Left lung (tissue), 4 donors: ENCODE measurements at regions not wholly inside any gene's neighbourhood (a gene's known extent, or its start where the extent isn't known, plus 50 kb on each side); places are given as distances from the start of the nearest gene placed in this dataset.

ENCODE experiments used
- ATAC-seq: fragments of 200-7000 bp; cut with Tn5 transposase; one replicate; pipeline ENCODE4 v1.9.1; 2020; ENCODE audit warnings: moderate library complexity
- DNase-seq, 4 donors: peaks; one replicate each; pipeline ENCODE4 v3.0.0-alpha.2; 2013 to 2020
- H3K27ac ChIP-seq, 2 donors: fragments of 200-600 bp; sonication (generic) in 1 of 2; one replicate each; pipeline versions ENCODE4 v1.5.0 to v1.8.0; 2020 to 2021
- H3K27me3 ChIP-seq, 2 donors: fragments of 200-600 bp; sonication (generic) in 1 of 2; one replicate each; pipeline versions ENCODE4 v1.5.0 to v1.8.0; 2020 to 2021
- H3K36me3 ChIP-seq, 2 donors: fragments of 200-600 bp; sonication (generic) in 1 of 2; one replicate each; pipeline versions ENCODE4 v1.5.0 to v1.8.0; 2020 to 2021
- H3K4me1 ChIP-seq, 2 donors: fragments of 200-600 bp; one replicate each; pipeline ENCODE4 v1.8.0; 2021
- H3K4me3 ChIP-seq, 2 donors: fragments of 200-600 bp; sonication (generic) in 1 of 2; one replicate each; pipeline versions ENCODE4 v1.5.0 to v1.8.0; 2020 to 2021; ENCODE audit warnings: mild to moderate bottlenecking in 1 of 2
- H3K9me3 ChIP-seq, 2 donors: fragments of 200-600 bp; sonication (generic) in 1 of 2; one replicate each; pipeline versions ENCODE4 v1.5.0 to v1.8.0; 2020 to 2021
- CTCF ChIP-seq, 2 donors: fragments of 200-600 bp; sonication (generic) in 1 of 2; IDR thresholded peaks; one replicate each; pipeline versions ENCODE4 v1.5.0 to v1.8.0; 2021; ENCODE audit warnings: antibody characterized with exemption in 2 of 2
- intact Hi-C, 2 donors: fragments of 100-400 bp; cut with DNase I; formaldehyde crosslinking; loops; one replicate each; pipeline versions ENCODE4 v1.11.2 to v1.14.2; 2022
- donor health status: DM: no; HTN: yes; CAD: no.
- donor health status: DM: no; HTN: no; CAD: no.

GRCh38 chr9:82129708-82130107, 141.1 kb downstream of the SPATA31D1 start:
- H3K4me3 ChIP-seq = no peak overlapping the region
- H3K36me3 ChIP-seq = no peaks in the 10 kb centered on the region
- DNase-seq (no peak), ATAC-seq (no peak)
- no peak overlapping the region for H3K27ac ChIP-seq
- H3K27me3 ChIP-seq = no peaks in the 10 kb centered on the region
- no peaks in the 10 kb centered on the region for H3K9me3 ChIP-seq
- TF ChIP-seq CTCF (IDR thresholded peaks at IDR 0.05) = no peak
- H3K4me1 ChIP-seq = no peaks in the 10 kb centered on the region
- intact Hi-C loops = no loop called here

DNA sequence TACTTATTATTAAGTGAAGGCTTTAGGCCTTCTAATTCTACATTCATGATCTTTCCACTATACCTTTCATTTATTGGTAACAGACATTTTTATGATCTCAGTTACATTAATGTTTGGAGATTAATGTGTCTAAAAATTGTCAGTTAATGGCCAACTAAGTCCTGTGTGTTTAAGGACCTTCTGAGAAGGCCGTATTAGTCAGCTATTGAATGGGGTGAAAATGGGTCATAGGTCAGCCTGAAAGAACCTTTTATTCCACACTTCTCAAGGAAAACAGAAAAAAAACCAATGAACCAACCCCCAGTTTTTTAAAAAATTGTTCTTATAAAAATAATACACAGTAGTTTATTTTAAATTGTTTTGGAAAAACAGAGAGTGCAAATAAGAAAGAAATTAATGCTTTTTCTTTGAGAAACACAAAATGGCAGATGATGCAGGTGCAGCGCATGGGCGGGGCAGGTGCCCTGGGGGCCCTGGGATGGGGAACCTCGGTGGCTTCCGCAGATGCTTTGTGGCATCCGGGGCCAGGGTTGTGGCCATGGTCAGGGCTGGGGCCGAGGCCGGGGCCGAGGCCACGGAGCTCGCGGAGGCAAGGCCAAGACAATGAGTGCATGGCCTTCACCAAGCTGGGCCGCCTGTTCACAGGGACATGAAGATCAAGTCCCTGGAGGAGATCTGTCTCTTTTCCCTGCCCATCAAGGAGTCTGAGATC, 141.9 kb downstream of the SPATA31D1 start:
- H3K36me3 ChIP-seq = no peaks in the 10 kb centered on the region
- H3K27ac ChIP-seq = no peak overlapping the region
- DNase-seq (no peak), ATAC-seq (no peak)
- no peaks in the 10 kb centered on the region for H3K4me1 ChIP-seq
- intact Hi-C loops = no loop called here
- H3K9me3 ChIP-seq = no peaks in the 10 kb centered on the region
- H3K27me3 ChIP-seq = no peaks in the 10 kb centered on the region
- no peak overlapping the region for H3K4me3 ChIP-seq
- no peak for TF ChIP-seq CTCF (IDR thresholded peaks at IDR 0.05)

DNA sequence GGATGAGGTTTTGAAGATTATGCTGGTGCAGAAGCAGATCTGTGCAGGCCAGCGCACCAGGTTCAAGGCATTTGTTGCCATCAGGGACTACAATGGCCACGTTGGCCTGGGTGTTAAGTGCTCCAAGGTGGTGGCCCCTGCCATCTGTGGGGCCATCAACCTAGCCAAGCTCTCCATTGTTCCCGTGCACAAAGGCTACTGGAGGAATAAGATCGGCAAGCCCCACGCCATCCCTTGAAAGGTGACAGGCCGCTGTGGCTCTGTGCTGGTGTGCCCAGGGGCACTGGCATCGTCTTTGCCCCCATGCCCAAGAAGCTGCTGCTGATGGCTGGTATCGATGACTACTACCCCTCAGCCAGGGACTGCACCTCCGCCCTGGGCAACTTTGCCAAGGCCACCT, 142.5 kb downstream of the SPATA31D1 start:
- Histone ChIP-seq H3K27ac (no peak overlapping the region), H3K36me3 (no peaks in the 10 kb centered on the region), H3K4me1 (no peaks in the 10 kb centered on the region), H3K4me3 (no peak overlapping the region), H3K9me3 (no peaks in the 10 kb centered on the region), H3K27me3 (no peaks in the 10 kb centered on the region)
- ATAC-seq (no peak), DNase-seq (no peak)
- no peak for TF ChIP-seq CTCF (IDR thresholded peaks at IDR 0.05)
- intact Hi-C loops = no loop called here

DNA sequence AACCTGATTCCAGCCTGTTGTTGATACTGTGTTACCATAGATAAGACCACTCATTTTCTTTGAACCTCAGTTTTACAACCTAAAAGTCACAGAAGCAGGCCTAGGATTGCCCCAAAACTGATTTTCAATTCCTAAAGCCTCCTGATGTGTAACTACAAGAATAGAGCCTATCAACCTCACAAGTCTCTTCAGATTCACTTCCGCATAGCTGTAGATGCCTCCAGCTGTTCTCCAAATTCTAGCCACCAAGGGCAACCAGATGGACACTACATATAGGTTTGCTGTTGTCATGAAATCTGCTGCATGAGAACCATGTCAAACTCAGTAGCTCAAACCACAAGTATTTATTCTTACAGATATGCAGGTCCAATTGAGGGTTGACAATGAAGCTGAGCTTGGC, 143.5 kb downstream of the SPATA31D1 start:
- ATAC-seq = no peak
- TF ChIP-seq CTCF (IDR thresholded peaks at IDR 0.05) = no peak
- Histone ChIP-seq H3K4me1 (no peaks in the 10 kb centered on the region), H3K4me3 (no peak overlapping the region), H3K36me3 (no peaks in the 10 kb centered on the region), H3K9me3 (no peaks in the 10 kb centered on the region), H3K27me3 (no peaks in the 10 kb centered on the region), H3K27ac (no peak overlapping the region)
- intact Hi-C loops = no loop called here
- DNase-seq = no peak

DNA sequence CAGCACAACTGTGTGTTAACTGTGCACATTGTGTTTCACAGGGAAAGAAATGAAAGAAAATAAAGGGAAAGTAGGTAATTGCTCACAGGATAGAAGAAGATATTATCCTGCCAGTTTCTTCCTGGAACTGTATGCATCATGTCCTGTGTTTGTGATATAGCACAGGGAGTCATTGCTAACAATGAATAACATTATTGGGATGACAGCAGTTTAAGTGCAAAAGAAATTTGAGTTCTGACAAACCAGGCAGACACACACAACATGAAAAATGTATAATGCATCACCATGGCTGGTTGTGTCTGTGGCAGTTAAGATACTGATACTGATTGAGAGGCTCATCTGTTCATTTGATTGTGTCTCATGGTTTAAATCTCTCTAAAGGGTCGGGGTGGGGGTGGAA, 145.4 kb downstream of the SPATA31D1 start:
- no peak for ATAC-seq
- intact Hi-C loops = no loop called here
- H3K27me3 ChIP-seq = no peaks in the 10 kb centered on the region

More for the DNA sequence above, 145.4 kb downstream of the SPATA31D1 start:
- no peak for TF ChIP-seq CTCF (IDR thresholded peaks at IDR 0.05)
- H3K36me3 ChIP-seq = no peaks in the 10 kb centered on the region
- no peaks in the 10 kb centered on the region for H3K4me1 ChIP-seq
- DNase-seq = no peak
- H3K4me3 ChIP-seq = no peak overlapping the region
- H3K27ac ChIP-seq = no peak overlapping the region
- H3K9me3 ChIP-seq = no peaks in the 10 kb centered on the region
